CD4-positive, alpha-beta T cell (primary cell): ENCODE measurements at regions not wholly inside any gene's neighbourhood (a gene's known extent, or its start where the extent isn't known, plus 50 kb on each side); places are given as distances from the start of the nearest gene placed in this dataset.

ENCODE experiments used
- ATAC-seq: fragments of 200-7000 bp; cut with Tn5 transposase; one replicate; pipeline ENCODE4 v1.10.0; 2022; ENCODE audit warnings: mild to moderate bottlenecking; ENCODE audit not compliant: poor library complexity
- CTCF ChIA-PET: fragments of 350-600 bp; sonication (Branson Sonifier 250); formaldehyde crosslinking; loops from one replicate; lab custom pipeline; 2021; ENCODE audit warnings: antibody characterized with exemption, inconsistent platforms; lab: Charles Lee
- POLR2A ChIA-PET: fragments of 350-600 bp; sonication (Branson Sonifier 250); formaldehyde crosslinking; loops from one replicate; lab custom pipeline; 2021; ENCODE audit warnings: antibody characterized with exemption, inconsistent platforms; lab: Charles Lee
- DNase-seq, 14 experiments: peaks; one replicate each; pipeline ENCODE4 v3.0.0-alpha.2; 2013 to 2020; ENCODE audit warnings: mixed read lengths in 2 of 14
- H3K27ac ChIP-seq, 2 donors: one replicate each; pipeline versions ENCODE4 v1.5.1 to v1.7.0; 2013; ENCODE audit warnings: low read length in 2 of 2, low read depth in 1 of 2, mild to moderate bottlenecking in 1 of 2
- H3K27me3 ChIP-seq, 2 experiments: 1 replicate in 1 of 2; 2 replicates in 1 of 2; pipeline versions ENCODE4 v1.6.1 to v1.7.0; 2013; ENCODE audit warnings: low read length in 2 of 2, control low read depth in 1 of 2, mild to moderate bottlenecking in 1 of 2, moderate library complexity in 1 of 2; ENCODE audit not compliant: insufficient read depth in 2 of 2, control insufficient read depth in 1 of 2
- H3K36me3 ChIP-seq: one replicate; pipeline ENCODE4 v1.6.1; 2013; ENCODE audit warnings: low read length, control low read depth; ENCODE audit not compliant: insufficient read depth
- H3K4me1 ChIP-seq: one replicate; pipeline ENCODE4 v1.6.1; 2013; ENCODE audit warnings: low read length, control low read depth; ENCODE audit not compliant: insufficient read depth
- H3K4me3 ChIP-seq: one replicate; pipeline ENCODE4 v1.5.1; 2013; ENCODE audit warnings: mild to moderate bottlenecking, low read length, moderate library complexity
- H3K9me3 ChIP-seq, 2 experiments: 1 replicate in 1 of 2; 2 replicates in 1 of 2; pipeline versions ENCODE4 v1.6.1 to v1.7.0; 2013; ENCODE audit warnings: low read length in 2 of 2, mild to moderate bottlenecking in 2 of 2, control low read depth in 1 of 2, moderate library complexity in 1 of 2; ENCODE audit not compliant: control insufficient read depth in 1 of 2, insufficient read depth in 1 of 2
- H3K27ac Mint-ChIP-seq: one replicate; pipeline ENCODE4 v1.8.0; 2020; ENCODE audit warnings: mixed read lengths
- H3K27me3 Mint-ChIP-seq: one replicate; pipeline ENCODE4 v1.8.0; 2021; ENCODE audit warnings: mixed read lengths
- H3K36me3 Mint-ChIP-seq: one replicate; pipeline ENCODE4 v1.8.0; 2021; ENCODE audit warnings: low read depth, mixed read lengths
- H3K4me1 Mint-ChIP-seq: one replicate; pipeline ENCODE4 v1.8.0; 2021; ENCODE audit warnings: low read depth, mixed read lengths
- H3K4me3 Mint-ChIP-seq: one replicate; pipeline ENCODE4 v1.8.0; 2020; ENCODE audit warnings: mild to moderate bottlenecking, mixed read lengths
- H3K9me3 Mint-ChIP-seq: one replicate; pipeline ENCODE4 v1.8.0; 2020; ENCODE audit warnings: mixed read lengths
- intact Hi-C, 2 experiments: fragments of 100-400 bp; cut with DNase I in 1 of 2; cut with micrococcal nuclease in 1 of 2; formaldehyde crosslinking; loops; one replicate each; pipeline versions ENCODE4 v1.15.1 to v1.9.0; 2023 to 2025; cut with DNase I, micrococcal nuclease
- TF ChIP-seq, protein P1 (sequence below): fragments of 200-600 bp; IDR thresholded peaks from one replicate; pipeline ENCODE4 v1.8.0; 2022; ENCODE audit warnings: antibody characterized with exemption, mild to moderate bottlenecking

GRCh38 chr17:15101175-15101574 lies 164.0 kb downstream of the PMP22 start:
- no peak for DNase-seq
- peaks cover 0 to 5% of the 10 kb centered on the region in 2 experiments for H3K27me3 ChIP-seq
- no peak overlapping the region for H3K4me3 Mint-ChIP-seq
- H3K4me1 ChIP-seq: no peaks in the 10 kb centered on the region
- CTCF ChIA-PET: no interaction called here
- no peak overlapping the region for H3K4me3 ChIP-seq
- H3K9me3 Mint-ChIP-seq: no peaks in the 10 kb centered on the region
- H3K36me3 ChIP-seq: no peaks in the 10 kb centered on the region
- no peaks in the 10 kb centered on the region for H3K36me3 Mint-ChIP-seq
- intact Hi-C loops: no loop called here
- TF ChIP-seq, protein P1, sequence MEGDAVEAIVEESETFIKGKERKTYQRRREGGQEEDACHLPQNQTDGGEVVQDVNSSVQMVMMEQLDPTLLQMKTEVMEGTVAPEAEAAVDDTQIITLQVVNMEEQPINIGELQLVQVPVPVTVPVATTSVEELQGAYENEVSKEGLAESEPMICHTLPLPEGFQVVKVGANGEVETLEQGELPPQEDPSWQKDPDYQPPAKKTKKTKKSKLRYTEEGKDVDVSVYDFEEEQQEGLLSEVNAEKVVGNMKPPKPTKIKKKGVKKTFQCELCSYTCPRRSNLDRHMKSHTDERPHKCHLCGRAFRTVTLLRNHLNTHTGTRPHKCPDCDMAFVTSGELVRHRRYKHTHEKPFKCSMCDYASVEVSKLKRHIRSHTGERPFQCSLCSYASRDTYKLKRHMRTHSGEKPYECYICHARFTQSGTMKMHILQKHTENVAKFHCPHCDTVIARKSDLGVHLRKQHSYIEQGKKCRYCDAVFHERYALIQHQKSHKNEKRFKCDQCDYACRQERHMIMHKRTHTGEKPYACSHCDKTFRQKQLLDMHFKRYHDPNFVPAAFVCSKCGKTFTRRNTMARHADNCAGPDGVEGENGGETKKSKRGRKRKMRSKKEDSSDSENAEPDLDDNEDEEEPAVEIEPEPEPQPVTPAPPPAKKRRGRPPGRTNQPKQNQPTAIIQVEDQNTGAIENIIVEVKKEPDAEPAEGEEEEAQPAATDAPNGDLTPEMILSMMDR: no peak
- no peaks in the 10 kb centered on the region for H3K4me1 Mint-ChIP-seq
- H3K27ac Mint-ChIP-seq: no peak overlapping the region
- ATAC-seq: no peak
- no peaks in the 10 kb centered on the region for H3K9me3 ChIP-seq
- H3K27ac ChIP-seq: no peak overlapping the region
- H3K27me3 Mint-ChIP-seq: peaks cover 4% of the 10 kb centered on the region
- POLR2A ChIA-PET: no interaction called here

DNA sequence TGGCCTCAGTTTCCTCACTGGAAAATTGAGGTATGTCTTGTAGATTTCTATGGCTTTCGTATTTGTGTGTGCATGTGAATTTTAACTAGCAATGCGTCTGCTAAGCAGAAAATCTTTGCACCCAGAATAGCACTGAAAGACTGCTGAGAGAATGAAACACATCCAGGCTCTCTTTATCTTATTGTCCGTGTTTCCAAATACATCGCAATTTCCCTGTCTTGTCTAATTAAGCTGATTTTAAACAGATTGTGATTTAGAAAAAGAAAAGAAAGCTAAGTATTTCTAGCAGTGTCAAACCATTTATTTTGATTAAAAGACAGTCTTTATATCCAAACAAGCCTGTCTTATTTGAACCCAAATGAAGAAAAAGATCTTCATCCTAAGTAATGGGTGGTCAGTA lies 168.6 kb downstream of the PMP22 start:
- H3K4me1 ChIP-seq: no peaks in the 10 kb centered on the region
- no peaks in the 10 kb centered on the region for H3K36me3 Mint-ChIP-seq
- ATAC-seq (no peak), DNase-seq (no peak)
- intact Hi-C loops: no loop called here
- ChIA-PET CTCF (no interaction called here), POLR2A (no interaction called here)
- peaks cover 0 to 7% of the 10 kb centered on the region in 2 experiments for H3K27me3 ChIP-seq
- H3K9me3 Mint-ChIP-seq: peaks cover 3% of the 10 kb centered on the region
- H3K36me3 ChIP-seq: no peaks in the 10 kb centered on the region
- H3K4me3 Mint-ChIP-seq: no peak overlapping the region
- H3K27ac Mint-ChIP-seq: no peak overlapping the region
- no peaks in the 10 kb centered on the region for H3K9me3 ChIP-seq
- H3K4me1 Mint-ChIP-seq: no peaks in the 10 kb centered on the region
- H3K4me3 ChIP-seq: no peak overlapping the region
- peaks cover 4% of the 10 kb centered on the region for H3K27me3 Mint-ChIP-seq
- no peak overlapping the region for H3K27ac ChIP-seq
- TF ChIP-seq, protein P1: no peak

- Mint-ChIP-seq H3K9me3 (peaks cover 3% of the 10 kb centered on the region), H3K36me3 (no peaks in the 10 kb centered on the region), H3K27ac (no peak overlapping the region), H3K4me3 (no peak overlapping the region), H3K27me3 (peaks cover 4% of the 10 kb centered on the region), H3K4me1 (no peaks in the 10 kb centered on the region)
- Histone ChIP-seq H3K4me1 (no peaks in the 10 kb centered on the region), H3K9me3 (no peaks in the 10 kb centered on the region), H3K36me3 (no peaks in the 10 kb centered on the region), H3K4me3 (no peak overlapping the region), H3K27me3 (peaks cover 0 to 7% of the 10 kb centered on the region in 2 experiments), H3K27ac (no peak overlapping the region)
- DNase-seq (no peak), ATAC-seq (no peak)
- POLR2A ChIA-PET: no interaction called here
- TF ChIP-seq, protein P1: no peak
- CTCF ChIA-PET: no interaction called here
- intact Hi-C loops: no loop called here
These were observed 169.2 kb downstream of the PMP22 start for GRCh38 chr17:15095935-15096334.
